ENCODE measurements at regions not wholly inside any gene's neighbourhood (a gene's known extent, or its start where the extent isn't known, plus 50 kb on each side); places are given as distances from the start of the nearest gene placed in this dataset.

DNA sequence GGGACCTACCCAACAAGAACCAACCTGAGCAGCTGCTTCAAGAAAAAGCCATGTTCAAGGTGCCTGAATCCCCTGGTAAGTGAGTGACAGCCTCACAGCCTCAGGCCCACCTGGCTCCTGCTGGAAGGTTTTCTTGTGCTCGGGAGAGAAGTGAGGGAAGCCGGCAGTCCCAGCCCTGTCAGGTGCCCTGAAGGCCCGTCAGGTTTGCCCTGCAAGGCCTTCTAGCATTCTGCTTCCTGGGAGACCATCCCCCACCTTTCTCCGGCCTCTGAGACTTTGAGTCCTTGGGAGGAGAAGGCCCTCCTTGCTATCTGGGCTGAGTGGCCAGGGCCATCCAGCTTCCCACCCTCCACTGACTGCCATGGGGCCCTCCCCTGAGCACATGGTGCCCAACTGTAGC, 166.7 kb upstream of the ZNF267 start:
- peaks cover 44% of the 10 kb centered on the region for H3K36me3 ChIP-seq (ENCODE audit: insufficient read depth, low read length)
- H3K4me3 ChIP-seq (ENCODE audit: low read depth, low read length, poor library complexity, severe bottlenecking): no peak overlapping the region
- H2AFZ ChIP-seq (ENCODE audit: low read length): no peak overlapping the region
- H3K79me2 ChIP-seq (ENCODE audit: insufficient read depth, low read length): no peaks in the 10 kb centered on the region
- H3K27ac ChIP-seq (ENCODE audit: low read depth, low read length, poor library complexity, severe bottlenecking): no peak overlapping the region
- H3K4me1 ChIP-seq (ENCODE audit: insufficient read depth, low read length, severe bottlenecking): peaks cover under 1% of the 10 kb centered on the region
- H3F3A ChIP-seq (ENCODE audit: insufficient read depth, low read length): no peaks in the 10 kb centered on the region
- TF ChIP-seq, protein P1, sequence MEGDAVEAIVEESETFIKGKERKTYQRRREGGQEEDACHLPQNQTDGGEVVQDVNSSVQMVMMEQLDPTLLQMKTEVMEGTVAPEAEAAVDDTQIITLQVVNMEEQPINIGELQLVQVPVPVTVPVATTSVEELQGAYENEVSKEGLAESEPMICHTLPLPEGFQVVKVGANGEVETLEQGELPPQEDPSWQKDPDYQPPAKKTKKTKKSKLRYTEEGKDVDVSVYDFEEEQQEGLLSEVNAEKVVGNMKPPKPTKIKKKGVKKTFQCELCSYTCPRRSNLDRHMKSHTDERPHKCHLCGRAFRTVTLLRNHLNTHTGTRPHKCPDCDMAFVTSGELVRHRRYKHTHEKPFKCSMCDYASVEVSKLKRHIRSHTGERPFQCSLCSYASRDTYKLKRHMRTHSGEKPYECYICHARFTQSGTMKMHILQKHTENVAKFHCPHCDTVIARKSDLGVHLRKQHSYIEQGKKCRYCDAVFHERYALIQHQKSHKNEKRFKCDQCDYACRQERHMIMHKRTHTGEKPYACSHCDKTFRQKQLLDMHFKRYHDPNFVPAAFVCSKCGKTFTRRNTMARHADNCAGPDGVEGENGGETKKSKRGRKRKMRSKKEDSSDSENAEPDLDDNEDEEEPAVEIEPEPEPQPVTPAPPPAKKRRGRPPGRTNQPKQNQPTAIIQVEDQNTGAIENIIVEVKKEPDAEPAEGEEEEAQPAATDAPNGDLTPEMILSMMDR (IDR thresholded peaks at IDR 0.05; ENCODE audit: low read length): no peak
- no peak for TF ChIP-seq EZH2 (IDR thresholded peaks at IDR 0.05; ENCODE audit: borderline replicate concordance, low read length)
- H3K9me3 ChIP-seq (ENCODE audit: low read length): no peaks in the 10 kb centered on the region
- no peaks in the 10 kb centered on the region for H3K9me2 ChIP-seq (ENCODE audit: low read depth, low read length)
- H3K4me2 ChIP-seq (ENCODE audit: low read length): no peak overlapping the region
- no peaks in the 10 kb centered on the region for H3K27me3 ChIP-seq (ENCODE audit: insufficient read depth, low read length)
- no peaks in the 10 kb centered on the region for H4K20me1 ChIP-seq (ENCODE audit: insufficient read depth, low read length)
- H3K9ac ChIP-seq (ENCODE audit: low read length): no peak overlapping the region

DNA sequence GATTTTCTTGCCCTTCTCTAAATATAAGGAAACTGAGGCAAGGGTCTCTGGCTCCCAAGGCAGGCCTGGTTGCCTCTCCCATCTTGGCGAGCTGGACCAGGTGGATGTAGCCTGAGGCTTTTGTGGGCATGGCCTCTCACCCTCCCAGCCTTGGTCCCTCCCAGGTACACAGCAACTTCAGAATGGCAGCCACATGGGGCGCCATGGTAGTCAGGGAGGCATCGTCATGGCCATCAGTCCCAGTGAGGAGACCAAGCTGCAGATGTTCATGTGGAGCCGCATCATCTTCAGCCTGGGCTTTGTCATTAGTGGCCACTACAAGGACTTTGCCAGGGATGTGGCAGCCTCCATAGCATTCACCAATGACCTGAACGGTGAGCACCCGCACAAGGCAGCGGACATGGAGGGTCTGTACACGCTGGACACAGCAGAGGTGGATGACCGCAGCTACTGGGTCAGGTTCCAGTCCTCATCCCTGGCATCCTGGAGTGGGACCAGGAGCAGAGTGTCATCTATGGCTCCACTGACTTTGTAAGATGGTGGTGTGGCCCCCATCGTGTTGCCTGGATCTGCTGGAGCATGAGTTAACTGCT, 165.8 kb upstream of the ZNF267 start:
- Histone ChIP-seq H2AFZ (ENCODE audit: low read length) (no peak overlapping the region), H3K4me1 (ENCODE audit: insufficient read depth, low read length, severe bottlenecking) (peaks cover 3% of the 10 kb centered on the region), H3K4me2 (ENCODE audit: low read length) (no peak overlapping the region), H3K4me3 (ENCODE audit: low read depth, low read length, poor library complexity, severe bottlenecking) (no peak overlapping the region), H3K79me2 (ENCODE audit: insufficient read depth, low read length) (no peaks in the 10 kb centered on the region), H3K27ac (ENCODE audit: low read depth, low read length, poor library complexity, severe bottlenecking) (no peak overlapping the region), H3K9me2 (ENCODE audit: low read depth, low read length) (no peaks in the 10 kb centered on the region), H3K27me3 (ENCODE audit: insufficient read depth, low read length) (no peaks in the 10 kb centered on the region), H3K9ac (ENCODE audit: low read length) (no peak overlapping the region), H3K9me3 (ENCODE audit: low read length) (no peaks in the 10 kb centered on the region), H3F3A (ENCODE audit: insufficient read depth, low read length) (no peaks in the 10 kb centered on the region), H3K36me3 (ENCODE audit: insufficient read depth, low read length) (peaks cover 43% of the 10 kb centered on the region), H4K20me1 (ENCODE audit: insufficient read depth, low read length) (no peaks in the 10 kb centered on the region)
- TF ChIP-seq EZH2 (IDR thresholded peaks at IDR 0.05; ENCODE audit: borderline replicate concordance, low read length): no peak
- TF ChIP-seq, protein P1 (IDR thresholded peaks at IDR 0.05; ENCODE audit: low read length): no peak

DNA sequence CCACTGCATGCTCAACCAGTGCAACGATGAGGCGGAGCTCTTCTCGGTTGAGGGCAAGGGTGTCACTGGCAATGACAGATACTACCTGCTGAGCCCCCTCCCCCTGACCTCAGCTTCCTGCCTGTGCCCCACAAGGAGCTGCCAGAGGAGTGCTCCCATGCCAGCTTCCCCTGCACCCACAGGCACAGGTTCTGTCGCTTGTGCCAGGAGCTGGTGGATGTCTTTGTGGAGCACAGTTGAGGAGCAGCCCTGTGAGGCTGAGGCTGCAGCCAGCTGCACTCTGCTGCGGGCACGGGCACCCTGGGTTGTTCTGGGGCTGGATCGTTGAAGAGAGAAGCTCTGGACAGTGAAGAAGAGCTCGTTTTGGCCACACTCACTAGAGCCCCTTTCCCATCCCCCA, 165.3 kb upstream of the ZNF267 start:
- Histone ChIP-seq H3K36me3 (ENCODE audit: insufficient read depth, low read length) (peaks cover 38% of the 10 kb centered on the region), H3K9ac (ENCODE audit: low read length) (no peak overlapping the region), H3K27me3 (ENCODE audit: insufficient read depth, low read length) (no peaks in the 10 kb centered on the region), H3K79me2 (ENCODE audit: insufficient read depth, low read length) (no peaks in the 10 kb centered on the region), H2AFZ (ENCODE audit: low read length) (no peak overlapping the region), H3K9me3 (ENCODE audit: low read length) (no peaks in the 10 kb centered on the region), H3K9me2 (ENCODE audit: low read depth, low read length) (no peaks in the 10 kb centered on the region), H3K4me3 (ENCODE audit: low read depth, low read length, poor library complexity, severe bottlenecking) (no peak overlapping the region), H3F3A (ENCODE audit: insufficient read depth, low read length) (no peaks in the 10 kb centered on the region), H3K4me1 (ENCODE audit: insufficient read depth, low read length, severe bottlenecking) (peaks cover 3% of the 10 kb centered on the region), H3K4me2 (ENCODE audit: low read length) (no peak overlapping the region), H3K27ac (ENCODE audit: low read depth, low read length, poor library complexity, severe bottlenecking) (no peak overlapping the region), H4K20me1 (ENCODE audit: insufficient read depth, low read length) (no peaks in the 10 kb centered on the region)
- TF ChIP-seq, protein P1 (IDR thresholded peaks at IDR 0.05; ENCODE audit: low read length): no peak
- no peak for TF ChIP-seq EZH2 (IDR thresholded peaks at IDR 0.05; ENCODE audit: borderline replicate concordance, low read length)
